ENCODE measurements at regions not wholly inside any gene's neighbourhood (a gene's known extent, or its start where the extent isn't known, plus 50 kb on each side); places are given as distances from the start of the nearest gene placed in this dataset.

- DNase-seq (ENCODE audit: extremely low spot score), result no peak
- ChIA-PET CTCF (interaction anchor here (0.7 to 1.0 kb wide), 2 partner anchors 21 to 27 kb away, joined by 3 read pairs; no protein-coding TSS in a partner anchor), POLR2A (interaction anchor here (1.5 kb wide), 1 partner anchor 11 kb away, joined by 12 read pairs; no protein-coding TSS in a partner anchor)
- TF ChIP-seq CTCF (IDR thresholded peaks at IDR 0.05; ENCODE audit: control extremely low read depth, extremely low read depth, low read depth, missing control alignments), result no peak
These were observed 455.1 kb downstream of the XYLT1 start for GRCh38 chr16:17015702-17016101.

- TF ChIP-seq CTCF (IDR thresholded peaks at IDR 0.05; ENCODE audit: control extremely low read depth, extremely low read depth, low read depth, missing control alignments), result no peak
- POLR2A ChIA-PET, result no interaction called here
- CTCF ChIA-PET, result interaction anchor here (0.6 to 1.8 kb wide), 5 partner anchors 9 to 176 kb away, joined by 3 to 4 read pairs (median 3); no protein-coding TSS in a partner anchor
- DNase-seq (ENCODE audit: extremely low spot score), result no peak
These were observed 453.3 kb downstream of the XYLT1 start for GRCh38 chr16:17017442-17017841.

- POLR2A ChIA-PET, result no interaction called here
- CTCF ChIA-PET, result interaction anchor here (1.8 to 2.3 kb wide), 2 partner anchors 8 to 10 kb away, joined by 4 to 8 read pairs; no protein-coding TSS in a partner anchor
- no peak for DNase-seq (ENCODE audit: extremely low spot score)
- no peak for TF ChIP-seq CTCF (IDR thresholded peaks at IDR 0.05; ENCODE audit: control extremely low read depth, extremely low read depth, low read depth, missing control alignments)
These were observed 452.2 kb downstream of the XYLT1 start for GRCh38 chr16:17018585-17018939.

- POLR2A ChIA-PET, result no interaction called here
- CTCF ChIA-PET, result interaction anchor here (2.3 kb wide), 1 partner anchor 10 kb away, joined by 8 read pairs; no protein-coding TSS in a partner anchor
- no peak for DNase-seq (ENCODE audit: extremely low spot score)
These were observed 451.4 kb downstream of the XYLT1 start for GRCh38 chr16:17019366-17019765.

GRCh38 chr16:17023606-17024005, 447.2 kb downstream of the XYLT1 start:
- no peak for DNase-seq (ENCODE audit: extremely low spot score)
- ChIA-PET POLR2A (no interaction called here), CTCF (interaction anchor here (1.4 kb wide), 1 partner anchor 35 kb away, joined by 3 read pairs; no protein-coding TSS in a partner anchor)

More at GRCh38 chr16:17019366-17019765, 451.4 kb downstream of the XYLT1 start:
- TF ChIP-seq CTCF (IDR thresholded peaks at IDR 0.05; ENCODE audit: control extremely low read depth, extremely low read depth, low read depth, missing control alignments), result no peak

GRCh38 chr16:17024514-17024913, 446.2 kb downstream of the XYLT1 start:
- TF ChIP-seq CTCF (IDR thresholded peaks at IDR 0.05; ENCODE audit: control extremely low read depth, extremely low read depth, low read depth, missing control alignments), result no peak
- CTCF ChIA-PET, result no interaction called here
- no peak for DNase-seq (ENCODE audit: extremely low spot score)
- POLR2A ChIA-PET, result no interaction called here

More at GRCh38 chr16:17023606-17024005, 447.2 kb downstream of the XYLT1 start:
- no peak for TF ChIP-seq CTCF (IDR thresholded peaks at IDR 0.05; ENCODE audit: control extremely low read depth, extremely low read depth, low read depth, missing control alignments)
